GM18951 (cell line): ENCODE measurements at regions not wholly inside any gene's neighbourhood (a gene's known extent, or its start where the extent isn't known, plus 50 kb on each side); places are given as distances from the start of the nearest gene placed in this dataset.
"Not testable (repeated sequence)": the region's sequence is repeated elsewhere in the genome, so short reads cannot be mapped to it uniquely, and the experiment has no call there.

Experiments used
- POLR2A ChIP-seq: IDR thresholded peaks from 4 replicates; pipeline ENCODE4 v1.6.1; 2011; ENCODE audit warnings: mild to moderate bottlenecking; ENCODE audit not compliant: insufficient read length, insufficient read depth; ENCODE audit errors: extremely low read depth
- in situ Hi-C: fragments of 300-500 bp; cut with MboI; formaldehyde crosslinking; loops from one replicate; pipeline ENCODE4 v1.12.0; 2022; ENCODE audit warnings: low sequenced_read_pairs, mixed read lengths, inconsistent platforms; ENCODE audit not compliant: unreplicated experiment

- no peak for TF ChIP-seq POLR2A
- in situ Hi-C loops, result no loop called here
These were observed 172.7 kb upstream of the LCORL start for GRCh38 chr4:18194278-18194677.

GRCh38 chr4:18192901-18193300 lies 171.3 kb upstream of the LCORL start:
- in situ Hi-C loops, result no loop called here
- TF ChIP-seq POLR2A, result no peak

GRCh38 chr4:18185491-18185890 lies 163.9 kb upstream of the LCORL start:
- no peak for TF ChIP-seq POLR2A
- in situ Hi-C loops, result no loop called here

- no peak for TF ChIP-seq POLR2A
- in situ Hi-C loops, result no loop called here
These were observed 159.3 kb upstream of the LCORL start for GRCh38 chr4:18180892-18181291.

DNA sequence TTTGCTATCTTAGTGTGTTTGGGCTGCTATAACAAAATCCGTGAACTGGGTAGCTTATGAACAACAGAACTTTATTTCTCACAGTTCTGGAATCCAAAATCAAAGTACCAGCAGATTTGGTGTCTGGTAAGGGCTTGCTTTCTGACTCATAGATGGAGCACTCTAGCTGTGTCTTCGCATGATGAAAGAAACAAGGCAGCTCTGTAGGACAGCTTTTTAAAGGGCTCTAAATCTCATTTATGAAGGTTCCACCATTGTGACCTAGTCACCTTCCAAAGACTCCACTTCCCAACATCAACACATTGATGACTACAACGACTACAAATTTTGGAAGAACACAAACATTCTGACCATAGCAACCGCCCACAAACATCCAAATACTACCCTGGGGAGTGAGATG lies 158.6 kb upstream of the LCORL start:
- in situ Hi-C loops, result no loop called here
- no peak for TF ChIP-seq POLR2A

GRCh38 chr4:18171896-18172295 lies 150.3 kb upstream of the LCORL start:
- no peak for TF ChIP-seq POLR2A
- in situ Hi-C loops, result no loop called here

- in situ Hi-C loops, result no loop called here
- no peak for TF ChIP-seq POLR2A
These were observed 146.3 kb upstream of the LCORL start for GRCh38 chr4:18167831-18168230.

- in situ Hi-C loops, result no loop called here
These were observed 145.4 kb upstream of the LCORL start for GRCh38 chr4:18166925-18167324.

GRCh38 chr4:18162453-18162852 lies 140.9 kb upstream of the LCORL start:
- in situ Hi-C loops, result no loop called here
- no peak for TF ChIP-seq POLR2A

More at GRCh38 chr4:18166925-18167324, 145.4 kb upstream of the LCORL start:
- no peak for TF ChIP-seq POLR2A

DNA sequence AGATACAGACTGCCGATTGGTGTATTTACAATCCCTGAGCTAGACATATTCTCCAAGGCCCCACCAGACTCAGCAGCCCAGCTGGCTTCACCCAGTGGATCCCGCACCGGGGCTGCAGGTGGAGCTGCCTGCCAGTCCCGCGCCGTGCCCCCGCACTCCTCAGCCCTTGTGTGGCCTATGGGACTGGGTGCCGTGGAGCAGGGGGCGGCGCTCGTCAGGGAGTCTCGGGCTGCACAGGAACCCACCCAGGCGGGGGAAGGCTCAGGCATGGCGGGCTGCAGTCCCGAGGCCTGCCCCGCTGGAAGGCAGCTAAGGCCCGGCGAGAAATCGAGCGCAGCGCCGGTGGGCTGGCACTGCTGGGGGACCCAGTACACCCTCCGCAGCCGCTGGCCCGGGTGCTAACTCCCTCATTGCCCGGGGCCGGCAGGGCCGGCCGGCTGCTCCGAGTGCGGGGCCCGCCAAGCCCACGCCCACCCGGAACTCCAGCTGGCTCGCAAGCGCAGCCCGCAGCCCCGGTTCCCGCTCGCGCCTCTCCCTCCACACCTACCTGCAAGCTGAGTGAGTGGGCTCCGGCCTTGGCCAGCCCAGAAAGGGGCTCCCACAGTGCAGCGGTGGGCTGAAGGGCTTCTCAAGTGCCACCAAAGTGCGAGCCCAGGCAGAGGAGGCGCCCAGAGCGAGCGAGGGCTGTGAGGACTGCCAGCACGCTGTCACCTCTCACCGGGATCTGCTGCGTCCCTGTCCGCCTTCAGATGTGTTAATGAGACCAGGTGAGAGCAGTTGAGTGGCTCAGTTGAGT lies 137.8 kb upstream of the LCORL start:
- in situ Hi-C loops, result not testable (repeated sequence)

- in situ Hi-C loops, result no loop called here
- TF ChIP-seq POLR2A, result no peak
These were observed 133.8 kb upstream of the LCORL start for GRCh38 chr4:18155067-18156041.

- TF ChIP-seq POLR2A, result no peak
- in situ Hi-C loops, result no loop called here
These were observed 116.6 kb upstream of the LCORL start for GRCh38 chr4:18138076-18138665.

- no peak for TF ChIP-seq POLR2A
- in situ Hi-C loops, result no loop called here
These were observed 112.6 kb upstream of the LCORL start for GRCh38 chr4:18134111-18134510.
